CD1c-positive myeloid dendritic cell (primary cell): ENCODE measurements at regions not wholly inside any gene's neighbourhood (a gene's known extent, or its start where the extent isn't known, plus 50 kb on each side); places are given as distances from the start of the nearest gene placed in this dataset.
"Not testable (repeated sequence)": the region's sequence is repeated elsewhere in the genome, so short reads cannot be mapped to it uniquely, and the experiment has no call there.

Experiments used
- DNase-seq: peaks from one replicate; pipeline ENCODE4 v3.0.0-alpha.2; 2016; ENCODE audit errors: extremely low spot score

GRCh38 chr11:81986556-81987161, 747.0 kb downstream of the FAM181B start:
- DNase-seq = no peak

GRCh38 chr11:81979448-81979847, 754.2 kb downstream of the FAM181B start:
- no peak for DNase-seq

GRCh38 chr11:81975261-81975900, 758.3 kb downstream of the FAM181B start:
- DNase-seq = no peak

GRCh38 chr11:81970886-81971285, 762.8 kb downstream of the FAM181B start:
- no peak for DNase-seq

GRCh38 chr11:81967242-81967641, 766.4 kb downstream of the FAM181B start:
- DNase-seq = no peak

- no peak for DNase-seq
These were observed 767.3 kb downstream of the FAM181B start for GRCh38 chr11:81966340-81966739.

- no peak for DNase-seq
These were observed 770.6 kb downstream of the FAM181B start for GRCh38 chr11:81963018-81963417.

- no peak for DNase-seq
These were observed 773.2 kb downstream of the FAM181B start for GRCh38 chr11:81960443-81960842.

GRCh38 chr11:81959341-81959740, 774.3 kb downstream of the FAM181B start:
- no peak for DNase-seq

- not testable (repeated sequence) for DNase-seq
These were observed 779.4 kb downstream of the FAM181B start for GRCh38 chr11:81954301-81954700.

GRCh38 chr11:81946831-81947230, 786.8 kb downstream of the FAM181B start:
- no peak for DNase-seq

- DNase-seq = no peak
These were observed 791.0 kb downstream of the FAM181B start for GRCh38 chr11:81942646-81943045.

GRCh38 chr11:81941998-81942397, 791.7 kb downstream of the FAM181B start:
- no peak for DNase-seq

GRCh38 chr11:81932303-81932702, 801.4 kb downstream of the FAM181B start:
- DNase-seq = no peak

- no peak for DNase-seq
These were observed 813.5 kb downstream of the FAM181B start for GRCh38 chr11:81920205-81920604.

GRCh38 chr11:81916451-81916850, 817.2 kb downstream of the FAM181B start:
- no peak for DNase-seq

GRCh38 chr11:81915045-81915444, 818.6 kb downstream of the FAM181B start:
- DNase-seq = no peak

- no peak for DNase-seq
These were observed 819.9 kb downstream of the FAM181B start for GRCh38 chr11:81913793-81914192.

GRCh38 chr11:81907996-81908395, 825.7 kb downstream of the FAM181B start:
- no peak for DNase-seq

GRCh38 chr11:81899156-81899555, 834.5 kb downstream of the FAM181B start:
- DNase-seq = no peak

- no peak for DNase-seq
These were observed 836.0 kb downstream of the FAM181B start for GRCh38 chr11:81897639-81898038.

- no peak for DNase-seq
These were observed 838.4 kb downstream of the FAM181B start for GRCh38 chr11:81895258-81895657.

- DNase-seq = no peak
These were observed 840.7 kb downstream of the FAM181B start for GRCh38 chr11:81892770-81893635.
